Prostate gland (tissue), 2 donors: ENCODE measurements at regions not wholly inside any gene's neighbourhood (a gene's known extent, or its start where the extent isn't known, plus 50 kb on each side); places are given as distances from the start of the nearest gene placed in this dataset.

Experiments
- POLR2AphosphoS5 ChIP-seq: sonication (generic); formaldehyde crosslinking; IDR thresholded peaks from one replicate; pipeline ENCODE4 v1.6.1; 2017; ENCODE audit warnings: antibody characterized with exemption
- TF ChIP-seq, protein P1 (sequence below), 4 experiments: fragments of 200-600 bp in 2 of 4; fragments of 450-650 bp in 2 of 4; sonication (generic) in 2 of 4; IDR thresholded peaks; 1 replicate in 3 of 4; 2 replicates in 1 of 4; pipeline ENCODE4 v1.5.1; 2016 to 2019; ENCODE audit warnings: antibody characterized with exemption in 4 of 4, mild to moderate bottlenecking in 2 of 4, moderate library complexity in 2 of 4

DNA sequence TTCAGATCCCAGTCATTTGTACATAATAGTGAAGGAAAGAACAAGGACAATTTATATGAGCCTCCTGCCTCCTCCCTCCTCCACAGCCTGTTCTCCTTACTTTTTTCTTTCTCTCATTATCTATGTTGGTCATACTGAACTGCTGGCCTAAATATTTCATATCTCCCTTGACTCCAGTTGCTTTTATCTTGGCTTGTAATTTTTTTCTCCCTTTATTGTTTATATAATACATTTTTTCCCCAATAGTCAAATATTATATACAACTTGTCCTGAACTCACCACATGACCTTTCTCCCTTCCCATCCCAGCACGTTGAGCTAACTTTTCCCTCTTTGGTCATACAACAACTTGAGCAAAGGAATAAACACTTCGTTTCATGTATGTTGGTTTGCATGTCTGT is 752.1 kb downstream of the LTN1 start:
- TF ChIP-seq, protein P1, sequence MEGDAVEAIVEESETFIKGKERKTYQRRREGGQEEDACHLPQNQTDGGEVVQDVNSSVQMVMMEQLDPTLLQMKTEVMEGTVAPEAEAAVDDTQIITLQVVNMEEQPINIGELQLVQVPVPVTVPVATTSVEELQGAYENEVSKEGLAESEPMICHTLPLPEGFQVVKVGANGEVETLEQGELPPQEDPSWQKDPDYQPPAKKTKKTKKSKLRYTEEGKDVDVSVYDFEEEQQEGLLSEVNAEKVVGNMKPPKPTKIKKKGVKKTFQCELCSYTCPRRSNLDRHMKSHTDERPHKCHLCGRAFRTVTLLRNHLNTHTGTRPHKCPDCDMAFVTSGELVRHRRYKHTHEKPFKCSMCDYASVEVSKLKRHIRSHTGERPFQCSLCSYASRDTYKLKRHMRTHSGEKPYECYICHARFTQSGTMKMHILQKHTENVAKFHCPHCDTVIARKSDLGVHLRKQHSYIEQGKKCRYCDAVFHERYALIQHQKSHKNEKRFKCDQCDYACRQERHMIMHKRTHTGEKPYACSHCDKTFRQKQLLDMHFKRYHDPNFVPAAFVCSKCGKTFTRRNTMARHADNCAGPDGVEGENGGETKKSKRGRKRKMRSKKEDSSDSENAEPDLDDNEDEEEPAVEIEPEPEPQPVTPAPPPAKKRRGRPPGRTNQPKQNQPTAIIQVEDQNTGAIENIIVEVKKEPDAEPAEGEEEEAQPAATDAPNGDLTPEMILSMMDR (IDR thresholded peaks at IDR 0.05), result no peak
- TF ChIP-seq POLR2AphosphoS5, result no peak
